WTC11 (cell line): ENCODE measurements at regions not wholly inside any gene's neighbourhood (a gene's known extent, or its start where the extent isn't known, plus 50 kb on each side); places are given as distances from the start of the nearest gene placed in this dataset.

ENCODE experiments used
- AFF4 ChIP-seq: sonication (generic); formaldehyde crosslinking; IDR thresholded peaks from 2 replicates; pipeline ENCODE4 v1.8.1; 2023; ENCODE audit warnings: mild to moderate bottlenecking, missing genetic modification reagents, borderline replicate concordance
- CTCF ChIP-seq: fragments of 200-600 bp; IDR thresholded peaks from 2 replicates; pipeline ENCODE4 v1.8.0; 2022; ENCODE audit warnings: antibody characterized with exemption
- E2F5 ChIP-seq: sonication (generic); formaldehyde crosslinking; IDR thresholded peaks from 2 replicates; pipeline ENCODE4 v1.8.1; 2022; ENCODE audit warnings: mild to moderate bottlenecking, moderate library complexity, missing genetic modification reagents
- JUN ChIP-seq: sonication (generic); formaldehyde crosslinking; IDR thresholded peaks from 2 replicates; pipeline ENCODE4 v1.8.0; 2023; ENCODE audit warnings: mild to moderate bottlenecking, missing genetic modification reagents
- MXD4 ChIP-seq: fragments of 250-450 bp; sonication (Bioruptor Pico); IDR thresholded peaks from 2 replicates; pipeline ENCODE4 v1.8.0; 2021; ENCODE audit warnings: mild to moderate bottlenecking, moderate library complexity, borderline replicate concordance
- NR1H2 ChIP-seq: sonication (generic); formaldehyde crosslinking; IDR thresholded peaks from 2 replicates; pipeline ENCODE4 v1.9.0; 2021; ENCODE audit warnings: mild to moderate bottlenecking, moderate library complexity, missing genetic modification reagents
- SP1 ChIP-seq: sonication (generic); formaldehyde crosslinking; conservative IDR thresholded peaks from 2 replicates; pipeline ENCODE4 v1.8.1; 2022; ENCODE audit warnings: missing genetic modification reagents
- TEAD1 ChIP-seq: sonication (generic); formaldehyde crosslinking; IDR thresholded peaks from 2 replicates; pipeline ENCODE4 v1.8.0; 2022; ENCODE audit warnings: mild to moderate bottlenecking, missing genetic modification reagents
- USF2 ChIP-seq: sonication (generic); formaldehyde crosslinking; IDR thresholded peaks from 2 replicates; pipeline ENCODE4 v1.8.1; 2023; ENCODE audit warnings: mild to moderate bottlenecking, missing genetic modification reagents, moderate library complexity
- ZNF232 ChIP-seq: sonication (generic); formaldehyde crosslinking; IDR thresholded peaks from 2 replicates; pipeline ENCODE4 v1.8.0; 2022; ENCODE audit warnings: mild to moderate bottlenecking, missing genetic modification reagents
- ZNF416 ChIP-seq: fragments of 250-450 bp; sonication (Bioruptor Pico); IDR thresholded peaks from 2 replicates; pipeline ENCODE4 v1.9.0; 2021; ENCODE audit warnings: mild to moderate bottlenecking, inconsistent platforms
- ZNF512 ChIP-seq: sonication (generic); formaldehyde crosslinking; IDR thresholded peaks from 2 replicates; pipeline ENCODE4 v1.8.1; 2022; ENCODE audit warnings: missing genetic modification reagents, borderline replicate concordance
- TF ChIP-seq, protein P1 (sequence below): sonication (generic); formaldehyde crosslinking; IDR thresholded peaks from 2 replicates; pipeline ENCODE4 v1.8.1; 2022; ENCODE audit warnings: low read depth, missing genetic modification reagents, borderline replicate concordance

- no peak for TF ChIP-seq CTCF
- TF ChIP-seq TEAD1 (CRISPR knock-in tag), result no peak
- no peak for TF ChIP-seq USF2 (CRISPR knock-in tag)
- no peak for TF ChIP-seq JUN (CRISPR knock-in tag)
- TF ChIP-seq ZNF512 (CRISPR knock-in tag), result no peak
- no peak for TF ChIP-seq MXD4 (CRISPR knock-in tag)
- TF ChIP-seq E2F5 (CRISPR knock-in tag), result no peak
- no peak for TF ChIP-seq SP1
- TF ChIP-seq, protein P1, sequence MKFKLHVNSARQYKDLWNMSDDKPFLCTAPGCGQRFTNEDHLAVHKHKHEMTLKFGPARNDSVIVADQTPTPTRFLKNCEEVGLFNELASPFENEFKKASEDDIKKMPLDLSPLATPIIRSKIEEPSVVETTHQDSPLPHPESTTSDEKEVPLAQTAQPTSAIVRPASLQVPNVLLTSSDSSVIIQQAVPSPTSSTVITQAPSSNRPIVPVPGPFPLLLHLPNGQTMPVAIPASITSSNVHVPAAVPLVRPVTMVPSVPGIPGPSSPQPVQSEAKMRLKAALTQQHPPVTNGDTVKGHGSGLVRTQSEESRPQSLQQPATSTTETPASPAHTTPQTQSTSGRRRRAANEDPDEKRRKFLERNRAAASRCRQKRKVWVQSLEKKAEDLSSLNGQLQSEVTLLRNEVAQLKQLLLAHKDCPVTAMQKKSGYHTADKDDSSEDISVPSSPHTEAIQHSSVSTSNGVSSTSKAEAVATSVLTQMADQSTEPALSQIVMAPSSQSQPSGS, result no peak
- no peak for TF ChIP-seq ZNF416 (CRISPR knock-in tag)
- TF ChIP-seq NR1H2, result no peak
- TF ChIP-seq ZNF232 (CRISPR knock-in tag), result no peak
- no peak for TF ChIP-seq AFF4 (CRISPR knock-in tag)
These were observed 120.9 kb upstream of the ATP2B1 start for GRCh38 chr12:89829434-89829975.
